BLaER1 (cell line): ENCODE measurements at regions not wholly inside any gene's neighbourhood (a gene's known extent, or its start where the extent isn't known, plus 50 kb on each side); places are given as distances from the start of the nearest gene placed in this dataset.
A peak's percentile ranks its signal among the peaks of the same experiment; 100 is the strongest.
"Not testable (repeated sequence)": the region's sequence is repeated elsewhere in the genome, so short reads cannot be mapped to it uniquely, and the experiment has no call there.

ENCODE experiments used
- H3K27ac ChIP-seq: shearing (Covaris generic); formaldehyde crosslinking; 2 replicates; pipeline ENCODE4 v1.8.1; 2022
- H3K27me3 ChIP-seq: shearing (Covaris generic); formaldehyde crosslinking; 2 replicates; pipeline ENCODE4 v1.8.1; 2022
- H3K36me3 ChIP-seq: shearing (Covaris generic); formaldehyde crosslinking; 2 replicates; pipeline ENCODE4 v1.8.1; 2022
- H3K4me1 ChIP-seq: shearing (Covaris generic); formaldehyde crosslinking; 2 replicates; pipeline ENCODE4 v1.8.1; 2022
- H3K4me2 ChIP-seq: shearing (Covaris generic); formaldehyde crosslinking; 2 replicates; pipeline ENCODE4 v1.8.1; 2022
- H3K4me3 ChIP-seq: shearing (Covaris generic); formaldehyde crosslinking; 2 replicates; pipeline ENCODE4 v1.8.1; 2022
- H3K9ac ChIP-seq: shearing (Covaris generic); formaldehyde crosslinking; 2 replicates; pipeline ENCODE4 v1.8.1; 2022
- H3K9me3 ChIP-seq: shearing (Covaris generic); formaldehyde crosslinking; 2 replicates; pipeline ENCODE4 v1.8.1; 2022
- H4K20me1 ChIP-seq: shearing (Covaris generic); formaldehyde crosslinking; 2 replicates; pipeline ENCODE4 v1.8.1; 2022
- Cebpa-rat ChIP-seq: shearing (Covaris generic); IDR thresholded peaks from 2 replicates; pipeline ENCODE4 v1.8.1; 2022

GRCh38 chr9:135279385-135279784, 191.9 kb downstream of the OLFM1 start:
- Histone ChIP-seq H3K27me3 (no peaks in the 10 kb centered on the region), H3K4me3 (no peak overlapping the region), H3K9me3 (no peaks in the 10 kb centered on the region), H3K9ac (no peak overlapping the region), H4K20me1 (no peaks in the 10 kb centered on the region), H3K4me2 (peak overlapping the region; percentile 96), H3K36me3 (no peaks in the 10 kb centered on the region), H3K27ac (peak overlapping the region; percentile 87; the same call in 1 of the 2 replicates), H3K4me1 (peaks cover 92% of the 10 kb centered on the region)
- TF ChIP-seq Cebpa-rat = no peak

GRCh38 chr9:135279834-135280393, 192.4 kb downstream of the OLFM1 start:
- Histone ChIP-seq H3K4me1 (peaks cover 92% of the 10 kb centered on the region), H4K20me1 (no peaks in the 10 kb centered on the region), H3K27me3 (no peaks in the 10 kb centered on the region), H3K27ac (peak overlapping the region; percentile 87), H3K4me2 (peak overlapping the region; percentile 96), H3K36me3 (no peaks in the 10 kb centered on the region), H3K4me3 (no peak overlapping the region), H3K9ac (0 out of 2 replicates have a peak overlapping the region, but pooled peaks have one; percentile 7), H3K9me3 (no peaks in the 10 kb centered on the region)
- no peak for TF ChIP-seq Cebpa-rat

- no peaks in the 10 kb centered on the region for H3K27me3 ChIP-seq
- H3K27ac ChIP-seq = peak overlapping the region; percentile 87
- peak overlapping the region; percentile 96 for H3K4me2 ChIP-seq
- no peaks in the 10 kb centered on the region for H4K20me1 ChIP-seq
- H3K4me1 ChIP-seq = peaks cover 92% of the 10 kb centered on the region
- H3K4me3 ChIP-seq = no peak overlapping the region
- TF ChIP-seq Cebpa-rat = no peak
- H3K9me3 ChIP-seq = no peaks in the 10 kb centered on the region
- peak overlapping the region; percentile 7; the same call in 1 of the 2 replicates for H3K9ac ChIP-seq
- no peaks in the 10 kb centered on the region for H3K36me3 ChIP-seq
Observed at GRCh38 chr9:135280666-135281065, 193.2 kb downstream of the OLFM1 start.

GRCh38 chr9:135281151-135281550, 193.7 kb downstream of the OLFM1 start:
- no peaks in the 10 kb centered on the region for H3K27me3 ChIP-seq

GRCh38 chr9:135281791-135282737, 194.6 kb downstream of the OLFM1 start:
- Histone ChIP-seq H3K4me2 (peak overlapping the region; percentile 96), H3K36me3 (no peaks in the 10 kb centered on the region), H3K9ac (peak overlapping the region; percentile 67; the same call in 1 of the 2 replicates), H3K27ac (peak overlapping the region; percentile 87), H3K4me3 (peak overlapping the region; percentile 22; the same call in 1 of the 2 replicates), H3K27me3 (no peaks in the 10 kb centered on the region), H4K20me1 (no peaks in the 10 kb centered on the region), H3K4me1 (peaks cover 98% of the 10 kb centered on the region), H3K9me3 (no peaks in the 10 kb centered on the region)
- TF ChIP-seq Cebpa-rat = peak; percentile 63

More at GRCh38 chr9:135281151-135281550, 193.7 kb downstream of the OLFM1 start:
- H3K9me3 ChIP-seq = no peaks in the 10 kb centered on the region
- 0 out of 2 replicates have a peak overlapping the region, but pooled peaks have one; percentile 2 for H3K4me3 ChIP-seq
- H4K20me1 ChIP-seq = no peaks in the 10 kb centered on the region
- peak overlapping the region; percentile 96 for H3K4me2 ChIP-seq
- H3K4me1 ChIP-seq = peaks cover 92% of the 10 kb centered on the region
- no peaks in the 10 kb centered on the region for H3K36me3 ChIP-seq
- peak overlapping the region; percentile 16; the same call in 1 of the 2 replicates for H3K9ac ChIP-seq
- TF ChIP-seq Cebpa-rat = no peak
- H3K27ac ChIP-seq = peak overlapping the region; percentile 87

GRCh38 chr9:135282808-135283207, 195.3 kb downstream of the OLFM1 start:
- no peaks in the 10 kb centered on the region for H3K9me3 ChIP-seq
- peak overlapping the region; percentile 87 for H3K27ac ChIP-seq
- TF ChIP-seq Cebpa-rat = no peak
- peak overlapping the region; percentile 22; the same call in 1 of the 2 replicates for H3K4me3 ChIP-seq
- H3K4me1 ChIP-seq = peaks cover 98% of the 10 kb centered on the region
- H3K36me3 ChIP-seq = no peaks in the 10 kb centered on the region
- H3K4me2 ChIP-seq = peak overlapping the region; percentile 96
- H3K9ac ChIP-seq = peak overlapping the region; percentile 67
- H3K27me3 ChIP-seq = no peaks in the 10 kb centered on the region
- H4K20me1 ChIP-seq = no peaks in the 10 kb centered on the region

GRCh38 chr9:135283671-135284070, 195.9 kb upstream of the PPP1R26 start:
- Histone ChIP-seq H3K9ac (peak overlapping the region; percentile 67; the same call in 1 of the 2 replicates), H3K27ac (peak overlapping the region; percentile 87), H3K36me3 (no peaks in the 10 kb centered on the region), H3K27me3 (no peaks in the 10 kb centered on the region), H3K4me2 (peak overlapping the region; percentile 96), H3K4me3 (peak overlapping the region; percentile 22; the same call in 1 of the 2 replicates), H3K4me1 (peaks cover 98% of the 10 kb centered on the region), H3K9me3 (no peaks in the 10 kb centered on the region), H4K20me1 (no peaks in the 10 kb centered on the region)
- no peak for TF ChIP-seq Cebpa-rat

GRCh38 chr9:135284386-135285134, 195.0 kb upstream of the PPP1R26 start:
- H3K4me2 ChIP-seq = peak overlapping the region; percentile 96
- H3K36me3 ChIP-seq = no peaks in the 10 kb centered on the region
- no peaks in the 10 kb centered on the region for H3K27me3 ChIP-seq
- H3K9me3 ChIP-seq = no peaks in the 10 kb centered on the region
- peak overlapping the region; percentile 23 for H3K4me3 ChIP-seq
- TF ChIP-seq Cebpa-rat = no peak
- H3K4me1 ChIP-seq = peaks cover 98% of the 10 kb centered on the region
- H3K27ac ChIP-seq = peak overlapping the region; percentile 87
- no peaks in the 10 kb centered on the region for H4K20me1 ChIP-seq
- peak overlapping the region; percentile 73 for H3K9ac ChIP-seq

- not testable (repeated sequence) for H4K20me1 ChIP-seq, H3K9me3 ChIP-seq, H3K36me3 ChIP-seq, H3K27me3 ChIP-seq, H3K4me3 ChIP-seq
- Histone ChIP-seq H3K27ac (peak overlapping the region; percentile 90), H3K9ac (peak overlapping the region; percentile 77), H3K4me1 (peaks cover 92% of the 10 kb centered on the region), H3K4me2 (peak overlapping the region; percentile 96)
Observed at GRCh38 chr9:135286187-135286925, 193.2 kb upstream of the PPP1R26 start.
